ENCODE measurements at regions not wholly inside any gene's neighbourhood (a gene's known extent, or its start where the extent isn't known, plus 50 kb on each side); places are given as distances from the start of the nearest gene placed in this dataset.

GRCh38 chr21:22345624-22346023 is 1347.4 kb downstream of the NCAM2 start:
- Histone ChIP-seq H3K79me2 (ENCODE audit: control insufficient read depth in 1 of 2, insufficient read depth in 2 of 2, low read length in 2 of 2) (no peaks in the 10 kb centered on the region), H2BK20ac (ENCODE audit: low read length) (no peak overlapping the region), H3K36me3 (ENCODE audit: control insufficient read depth in 2 of 4, insufficient read depth in 4 of 4, low read length in 3 of 4) (no peaks in the 10 kb centered on the region), H3K14ac (ENCODE audit: insufficient read length) (no peak overlapping the region), H3K4ac (replicated peaks; ENCODE audit: insufficient read length, low read depth, low read length) (no peak overlapping the region), H3K9ac (replicated peaks in 1 of 4; ENCODE audit: extremely low read depth in 1 of 4, low read depth in 3 of 4, low read length in 3 of 4) (no peak overlapping the region), H2BK120ac (replicated peaks; ENCODE audit: low read depth, low read length) (no peak overlapping the region), H2BK12ac (ENCODE audit: low read depth, low read length) (no peak overlapping the region), H4K5ac (ENCODE audit: insufficient read length, low read depth, low read length) (no peak overlapping the region), H3K9me3 (ENCODE audit: insufficient read depth in 2 of 2, low read depth in 1 of 2, low read length in 1 of 2) (peaks cover 4 to 7% of the 10 kb centered on the region in 2 experiments; a peak in 3 of 4 replicates), H3K27ac (ENCODE audit: low read depth, low read length) (no peak overlapping the region), H3K4me2 (ENCODE audit: insufficient read depth in 1 of 2, low read depth in 2 of 2, low read length in 2 of 2) (no peak overlapping the region), H3K18ac (ENCODE audit: extremely low read depth, low read length) (no peak overlapping the region), H4K20me1 (replicated peaks in 1 of 2; ENCODE audit: control insufficient read depth in 1 of 2, insufficient read depth in 2 of 2, low read length in 2 of 2) (no peaks in the 10 kb centered on the region), H3K4me3 (ENCODE audit: extremely low read depth in 1 of 4, insufficient read depth in 2 of 4, low read depth in 3 of 4, low read length in 4 of 4) (no peak overlapping the region), H3K23ac (ENCODE audit: insufficient read length) (no peak overlapping the region), H3K56ac (replicated peaks; ENCODE audit: insufficient read length, low read depth, low read length) (no peak overlapping the region), H4K8ac (ENCODE audit: extremely low read depth, insufficient read depth, low read length) (no peak overlapping the region), H3K23me2 (ENCODE audit: low read depth, low read length) (no peaks in the 10 kb centered on the region), H3K79me1 (ENCODE audit: low read depth, low read length) (no peaks in the 10 kb centered on the region), H2AFZ (ENCODE audit: low read length) (no peak overlapping the region), H2BK5ac (ENCODE audit: low read depth, low read length) (no peak overlapping the region), H4K91ac (replicated peaks; ENCODE audit: insufficient read length, low read length) (no peak overlapping the region), H2BK15ac (ENCODE audit: low read length) (no peak overlapping the region), H3K27me3 (replicated peaks in 1 of 4; ENCODE audit: control insufficient read depth in 3 of 4, extremely low read depth in 1 of 4, insufficient read depth in 3 of 4, low read length in 3 of 4) (no peaks in the 10 kb centered on the region), H2AK5ac (ENCODE audit: low read depth, low read length) (no peak overlapping the region), H3K4me1 (replicated peaks in 1 of 4; ENCODE audit: control insufficient read depth in 3 of 4, insufficient read depth in 4 of 4, low read length in 3 of 4) (no peaks in the 10 kb centered on the region)
- ChIA-PET POLR2A (ENCODE audit: partially characterized antibody) (no interaction called here), CTCF (ENCODE audit: partially characterized antibody) (no interaction called here)
- no peak for TF ChIP-seq MAX (IDR thresholded peaks at IDR 0.05)
- TF ChIP-seq RAD21 (IDR thresholded peaks at IDR 0.05 in 1 of 2, conservative IDR thresholded peaks at IDR 0.05 in 1 of 2; ENCODE audit: low read depth in 2 of 2, low read length in 2 of 2) = no peak
- no peak for FAIRE-seq
- DNase-seq (ENCODE audit: low read depth in 1 of 2, low spot score in 2 of 2) = no peak

All from H1 (cell line).